ENCODE measurements at regions not wholly inside any gene's neighbourhood (a gene's known extent, or its start where the extent isn't known, plus 50 kb on each side); places are given as distances from the start of the nearest gene placed in this dataset.

DNA sequence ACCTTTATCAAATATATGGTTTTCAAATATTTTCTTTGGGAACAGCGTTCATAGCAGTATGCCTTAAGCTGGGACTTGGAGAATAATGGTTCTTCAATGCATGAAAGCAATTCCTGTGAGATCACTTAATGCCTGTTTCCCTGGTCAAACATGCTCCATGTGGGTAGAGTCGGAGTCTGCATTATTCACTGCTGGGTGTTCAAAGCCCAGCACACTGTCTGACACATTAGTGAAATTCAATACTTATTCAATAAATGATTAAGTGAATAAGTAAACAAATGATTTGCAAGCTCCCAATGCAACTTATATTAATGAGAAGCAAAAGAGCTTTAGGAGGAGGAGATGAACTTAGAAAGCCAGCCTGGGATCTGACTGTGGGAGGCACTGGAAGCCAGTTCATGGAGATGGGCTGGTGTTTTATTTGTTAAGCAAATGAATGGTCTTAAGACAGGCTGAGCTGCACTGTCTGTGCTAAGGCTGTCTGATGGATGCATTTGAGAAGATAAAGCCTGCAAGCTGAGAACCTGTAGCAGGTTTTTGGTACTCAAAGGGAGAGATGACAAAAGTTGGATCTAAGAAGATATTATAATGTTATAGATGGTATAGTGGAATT, 490.8 kb downstream of the MCTP2 start:
- ChIA-PET CTCF (ENCODE audit: low intra/inter-chr PET ratio, low total read pairs) (no interaction called here), POLR2A (no interaction called here)
- intact Hi-C loops (cut with micrococcal nuclease; ENCODE audit: unreplicated experiment) (no loop called here), in situ Hi-C loops (cut with HindIII; ENCODE audit: extremely low pct_ligation_motif_present, low pct_unique_long_range_greater_than_20kb) (loop anchor here (25.0 kb wide), 1 partner anchor 90 kb away; no protein-coding TSS in a partner anchor)
- FAIRE-seq (no peak), ATAC-seq (no peak), DNase-seq (ENCODE audit: low spot score) (no peak)
- Histone ChIP-seq H3K9me3 (ENCODE audit: low read length) (no peaks in the 10 kb centered on the region), H3K4me1 (ENCODE audit: insufficient read depth, low read length) (no peaks in the 10 kb centered on the region), H3K9ac (ENCODE audit: insufficient read depth, low read depth, low read length) (no peak overlapping the region), H3K4me2 (ENCODE audit: low read depth, low read length) (no peak overlapping the region), H4K20me1 (ENCODE audit: insufficient read depth, low read length) (no peaks in the 10 kb centered on the region), H3K4me3 (replicated peaks in 1 of 3; ENCODE audit: insufficient read depth in 1 of 3, low read depth in 2 of 3, low read length in 3 of 3) (no peak overlapping the region), H2AFZ (ENCODE audit: low read length) (no peak overlapping the region), H3K36me3 (replicated peaks in 1 of 2; ENCODE audit: control insufficient read depth in 1 of 2, insufficient read depth in 2 of 2, low read length in 2 of 2) (no peaks in the 10 kb centered on the region), H3K79me2 (ENCODE audit: insufficient read depth, low read length) (no peaks in the 10 kb centered on the region), H3K27ac (ENCODE audit: extremely low read length, insufficient read depth, low read length) (no peak overlapping the region), H3K27me3 (ENCODE audit: control insufficient read depth in 1 of 2, insufficient read depth in 2 of 2, low read length in 2 of 2) (no peaks in the 10 kb centered on the region)
- 3% methylated on average over 2 of the region's 2 CpGs for WGBS (ENCODE audit: low lambda C conversion rate)
- no TSS peak for BruUV-seq (replicated peaks)
- TF ChIP-seq CEBPB (IDR thresholded peaks at IDR 0.05; ENCODE audit: borderline replicate concordance, low read depth, low read length) = no peak

DNA sequence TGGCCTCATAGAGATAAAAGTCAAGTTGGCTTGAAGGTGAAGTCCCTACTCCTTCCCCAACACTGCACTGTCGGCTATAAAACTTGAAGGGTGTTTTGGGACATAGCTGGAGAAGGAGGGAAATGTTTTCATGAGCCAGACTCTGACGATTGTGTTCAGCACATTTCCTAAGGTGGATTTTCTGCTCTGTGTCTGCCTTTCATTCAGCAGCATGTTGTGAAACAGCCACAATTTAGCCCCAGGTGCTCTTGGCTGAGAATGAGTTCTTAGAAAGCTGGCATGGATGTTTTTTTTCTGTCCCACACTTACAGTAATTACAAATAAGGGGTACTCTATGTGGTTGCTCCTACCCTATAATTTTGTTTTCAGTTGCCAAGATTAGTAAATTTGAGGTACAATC, 492.4 kb downstream of the MCTP2 start:
- Histone ChIP-seq H3K36me3 (replicated peaks in 1 of 2; ENCODE audit: control insufficient read depth in 1 of 2, insufficient read depth in 2 of 2, low read length in 2 of 2) (no peaks in the 10 kb centered on the region), H3K4me1 (ENCODE audit: insufficient read depth, low read length) (no peaks in the 10 kb centered on the region), H3K4me3 (replicated peaks in 1 of 3; ENCODE audit: insufficient read depth in 1 of 3, low read depth in 2 of 3, low read length in 3 of 3) (no peak overlapping the region), H3K27me3 (ENCODE audit: control insufficient read depth in 1 of 2, insufficient read depth in 2 of 2, low read length in 2 of 2) (no peaks in the 10 kb centered on the region), H3K79me2 (ENCODE audit: insufficient read depth, low read length) (no peaks in the 10 kb centered on the region), H3K27ac (ENCODE audit: extremely low read length, insufficient read depth, low read length) (no peak overlapping the region), H3K9ac (ENCODE audit: insufficient read depth, low read depth, low read length) (no peak overlapping the region), H3K4me2 (ENCODE audit: low read depth, low read length) (no peak overlapping the region), H4K20me1 (ENCODE audit: insufficient read depth, low read length) (no peaks in the 10 kb centered on the region), H3K9me3 (ENCODE audit: low read length) (no peaks in the 10 kb centered on the region), H2AFZ (ENCODE audit: low read length) (no peak overlapping the region)
- in situ Hi-C loops (cut with HindIII; ENCODE audit: extremely low pct_ligation_motif_present, low pct_unique_long_range_greater_than_20kb) (loop anchor here (25.0 kb wide), 1 partner anchor 88 kb away; no protein-coding TSS in a partner anchor), intact Hi-C loops (cut with micrococcal nuclease; ENCODE audit: unreplicated experiment) (no loop called here)
- DNase-seq (ENCODE audit: low spot score) (no peak), ATAC-seq (no peak), FAIRE-seq (no peak)
- TF ChIP-seq KAT2B (IDR thresholded peaks at IDR 0.05; ENCODE audit: borderline replicate concordance, low read depth, low read length) (no peak), TCF12 (IDR thresholded peaks at IDR 0.05) (no peak), TCF12 (CRISPR knock-in tag; IDR thresholded peaks at IDR 0.05) (no peak), BCL6 (CRISPR knock-in tag; IDR thresholded peaks at IDR 0.05) (no peak), FOSL2 (CRISPR knock-in tag; IDR thresholded peaks at IDR 0.05) (no peak), MTF2 (CRISPR knock-in tag; IDR thresholded peaks at IDR 0.05; ENCODE audit: borderline replicate concordance) (no peak), NR1H2 (CRISPR knock-in tag; IDR thresholded peaks at IDR 0.05; ENCODE audit: borderline replicate concordance, low read depth) (no peak), CBX1 (IDR thresholded peaks at IDR 0.05; ENCODE audit: low read depth) (no peak), POLR2AphosphoS5 (IDR thresholded peaks at IDR 0.05; ENCODE audit: low read depth, low read length) (no peak)
- TF ChIP-seq, protein P1, sequence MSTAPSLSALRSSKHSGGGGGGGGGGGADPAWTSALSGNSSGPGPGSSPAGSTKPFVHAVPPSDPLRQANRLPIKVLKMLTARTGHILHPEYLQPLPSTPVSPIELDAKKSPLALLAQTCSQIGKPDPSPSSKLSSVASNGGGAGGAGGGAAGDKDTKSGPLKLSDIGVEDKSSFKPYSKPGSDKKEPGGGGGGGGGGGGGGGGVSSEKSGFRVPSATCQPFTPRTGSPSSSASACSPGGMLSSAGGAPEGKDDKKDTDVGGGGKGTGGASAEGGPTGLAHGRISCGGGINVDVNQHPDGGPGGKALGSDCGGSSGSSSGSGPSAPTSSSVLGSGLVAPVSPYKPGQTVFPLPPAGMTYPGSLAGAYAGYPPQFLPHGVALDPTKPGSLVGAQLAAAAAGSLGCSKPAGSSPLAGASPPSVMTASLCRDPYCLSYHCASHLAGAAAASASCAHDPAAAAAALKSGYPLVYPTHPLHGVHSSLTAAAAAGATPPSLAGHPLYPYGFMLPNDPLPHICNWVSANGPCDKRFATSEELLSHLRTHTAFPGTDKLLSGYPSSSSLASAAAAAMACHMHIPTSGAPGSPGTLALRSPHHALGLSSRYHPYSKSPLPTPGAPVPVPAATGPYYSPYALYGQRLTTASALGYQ (CRISPR knock-in tag; IDR thresholded peaks at IDR 0.05) = no peak
- BruUV-seq (replicated peaks) = no TSS peak
- POLR2A ChIA-PET = no interaction called here
- CTCF ChIA-PET (ENCODE audit: low intra/inter-chr PET ratio, low total read pairs) = no interaction called here
- 11% methylated on average over 2 of the region's 2 CpGs for WGBS (ENCODE audit: low lambda C conversion rate)
